K562 (cell line): ENCODE measurements at regions not wholly inside any gene's neighbourhood (a gene's known extent, or its start where the extent isn't known, plus 50 kb on each side); places are given as distances from the start of the nearest gene placed in this dataset.

Experiments used
- ATAC-seq: fragments of 200-7000 bp; cut with Tn5 transposase; 3 replicates; pipeline ENCODE4 v1.9.1; 2020; ENCODE audit warnings: moderate library complexity
- BruUV-seq: library from RNA; stranded (reverse); fragments of 400-500 nt; replicated peaks from 2 replicates; lab custom pipeline; 2021; lab: Mats Ljungman, UMichigan
- CTCF ChIA-PET: fragments of 300-600 bp; formaldehyde crosslinking; extraction: SDS; loops from one replicate; lab custom pipeline; 2021; ENCODE audit warnings: low intra/inter-chr PET ratio; lab: Yijun Ruan, JAX
- POLR2A ChIA-PET: fragments of 300-600, 350-650 bp; sonication (Branson Sonifier 250); formaldehyde crosslinking; extraction: SDS; loops from one replicate; lab custom pipeline; 2021; ENCODE audit warnings: antibody characterized with exemption, inconsistent platforms; lab: Yijun Ruan, JAX
- DNase-seq, 4 experiments: peaks; one replicate each; pipeline versions ENCODE4 v3.0.0 to v3.0.0-alpha.2; 2011 to 2018; ENCODE audit warnings: low spot score in 3 of 4, mixed read lengths in 3 of 4; ENCODE audit errors: extremely low read depth in 1 of 4
- FAIRE-seq: peaks from 2 replicates; lab custom pipeline; 2011; peaks lifted over from hg19 to GRCh38; lab: Jason Lieb, UNC
- H2AFZ ChIP-seq: 2 replicates; pipeline ENCODE4 v1.6.0; 2011; ENCODE audit warnings: low read depth, low read length, control low read depth, inconsistent platforms
- H3K27ac ChIP-seq: fragments of 200-600 bp; 3 replicates; pipeline ENCODE4 v1.8.0; 2011; ENCODE audit warnings: low read depth, mild to moderate bottlenecking, control low read depth, inconsistent platforms, low read length, moderate library complexity, mixed read lengths; ENCODE audit errors: extremely low read depth
- H3K27me3 ChIP-seq, 2 experiments: fragments of 300-600 bp in 1 of 2; 2 replicates in 1 of 2; 3 replicates in 1 of 2; pipeline versions ENCODE4 v1.6.0 to v1.8.0; 2011; ENCODE audit warnings: inconsistent platforms in 2 of 2, low read length in 2 of 2, mild to moderate bottlenecking in 1 of 2, mixed read lengths in 1 of 2, moderate library complexity in 1 of 2; ENCODE audit not compliant: control insufficient read depth in 2 of 2, insufficient read depth in 2 of 2
- H3K36me3 ChIP-seq: fragments of 300-600 bp; 3 replicates; pipeline ENCODE4 v1.8.0; 2011; ENCODE audit warnings: mild to moderate bottlenecking, low read length, inconsistent platforms; ENCODE audit not compliant: control insufficient read depth, insufficient read depth
- H3K4me1 ChIP-seq, 2 experiments: fragments of 200-600 bp in 1 of 2; replicated peaks in 1 of 2; 2 replicates in 1 of 2; 3 replicates in 1 of 2; pipeline versions ENCODE4 v1.5.1 to v1.8.0; 2011; ENCODE audit warnings: inconsistent platforms in 2 of 2, low read length in 2 of 2, mild to moderate bottlenecking in 1 of 2, mixed read lengths in 1 of 2, moderate library complexity in 1 of 2; ENCODE audit not compliant: control insufficient read depth in 2 of 2, insufficient read depth in 2 of 2
- H3K4me2 ChIP-seq: 2 replicates; pipeline ENCODE4 v1.6.1; 2011; ENCODE audit warnings: low read length, control low read depth, inconsistent platforms, mixed read lengths; ENCODE audit not compliant: insufficient read depth
- H3K4me3 ChIP-seq: fragments of 200-600 bp; sonication (generic), shearing (Covaris generic); 2 replicates; pipeline ENCODE4 v1.5.1; 2016; ENCODE audit warnings: control low read depth, inconsistent platforms
- H3K79me2 ChIP-seq: fragments of 200-600 bp; 3 replicates; pipeline ENCODE4 v1.8.0; 2011; ENCODE audit warnings: low read length, inconsistent platforms; ENCODE audit not compliant: control insufficient read depth, insufficient read depth
- H3K9ac ChIP-seq, 2 experiments: 2 replicates each; pipeline versions ENCODE4 v1.6.0 to v1.6.1; 2011; ENCODE audit warnings: low read depth in 2 of 2, low read length in 2 of 2, control low read depth in 1 of 2, inconsistent platforms in 1 of 2, mild to moderate bottlenecking in 1 of 2, mixed read lengths in 1 of 2; ENCODE audit not compliant: insufficient read depth in 1 of 2
- H3K9me1 ChIP-seq: one replicate; pipeline ENCODE4 v1.6.0; 2011; ENCODE audit warnings: inconsistent platforms, mild to moderate bottlenecking, low read length, moderate library complexity; ENCODE audit not compliant: control insufficient read depth, insufficient read depth
- H3K9me3 ChIP-seq: replicated peaks from 2 replicates; pipeline ENCODE4 v1.5.1; 2011; ENCODE audit warnings: low read depth, low read length, inconsistent platforms; ENCODE audit not compliant: control insufficient read depth, insufficient read depth
- H4K20me1 ChIP-seq: replicated peaks from 2 replicates; pipeline ENCODE4 v1.6.1; 2011; ENCODE audit warnings: low read length, inconsistent platforms, mixed read lengths; ENCODE audit not compliant: control insufficient read depth, insufficient read depth
- EGR1 ChIP-seq: fragments of 450-650 bp; conservative IDR thresholded peaks from 2 replicates; pipeline ENCODE4 v1.6.1; 2017; ENCODE audit warnings: mild to moderate bottlenecking
- EP300 ChIP-seq: IDR thresholded peaks from 2 replicates; pipeline ENCODE4 v1.6.1; 2012; ENCODE audit warnings: low read length, improper control_type of control experiment
- ESRRB ChIP-seq: fragments of 250-450 bp; sonication (Bioruptor Pico); IDR thresholded peaks from 2 replicates; pipeline ENCODE4 v1.5.0; 2020; ENCODE audit warnings: mild to moderate bottlenecking, moderate library complexity, borderline replicate concordance
- FOXJ2 ChIP-seq: fragments of 200-800 bp; sonication (Bioruptor generic); IDR thresholded peaks from 2 replicates; pipeline ENCODE4 v1.6.1; 2016; ENCODE audit warnings: missing genetic modification characterization, missing compliant biosample characterization
- HDAC1 ChIP-seq, 2 experiments: fragments of 450-650 bp; IDR thresholded peaks; 2 replicates each; pipeline ENCODE4 v1.6.1; 2016 to 2017; ENCODE audit warnings: inconsistent platforms in 1 of 2, mild to moderate bottlenecking in 1 of 2, moderate library complexity in 1 of 2
- KAT2B ChIP-seq: IDR thresholded peaks from one replicate; pipeline ENCODE4 v1.6.1; 2012; ENCODE audit warnings: low read depth, mild to moderate bottlenecking, control low read depth, inconsistent platforms, low read length, moderate library complexity
- LEF1 ChIP-seq: fragments of 450-650 bp; IDR thresholded peaks from 2 replicates; pipeline ENCODE4 v1.6.1; 2016; ENCODE audit warnings: mild to moderate bottlenecking
- MEIS2 ChIP-seq: fragments of 450-650 bp; IDR thresholded peaks from 2 replicates; pipeline ENCODE4 v1.6.1; 2014; ENCODE audit warnings: mild to moderate bottlenecking; ENCODE audit not compliant: partially characterized antibody
- NFE2L1 ChIP-seq: fragments of 450-650 bp; IDR thresholded peaks from 2 replicates; pipeline ENCODE4 v1.6.1; 2016; ENCODE audit warnings: missing genetic modification characterization, low read depth, mild to moderate bottlenecking, missing compliant biosample characterization, moderate library complexity, borderline replicate concordance
- NONO ChIP-seq, 2 experiments: fragments of 200-400 bp in 1 of 2; fragments of 450-650 bp in 1 of 2; formaldehyde crosslinking in 1 of 2; IDR thresholded peaks; 2 replicates each; pipeline ENCODE4 v1.6.1; 2017; ENCODE audit warnings: low read depth in 2 of 2, mild to moderate bottlenecking in 2 of 2, moderate library complexity in 2 of 2, low read length in 1 of 2
- POLR2A ChIP-seq: fragments of 450-650 bp; conservative IDR thresholded peaks from 2 replicates; pipeline ENCODE4 v1.6.1; 2016
- RBM22 ChIP-seq: fragments of 200-400 bp; formaldehyde crosslinking; IDR thresholded peaks from 2 replicates; pipeline ENCODE4 v1.6.1; 2018; ENCODE audit warnings: low read length, low read depth; ENCODE audit not compliant: poor library complexity, severe bottlenecking
- SRSF3 ChIP-seq: fragments of 200-400 bp; formaldehyde crosslinking; IDR thresholded peaks from 2 replicates; pipeline ENCODE4 v1.6.1; 2016; ENCODE audit warnings: mild to moderate bottlenecking, low read length, moderate library complexity; ENCODE audit not compliant: insufficient read depth
- ZC3H4 ChIP-seq: sonication (generic); formaldehyde crosslinking; IDR thresholded peaks from 2 replicates; pipeline ENCODE4 v1.9.0; 2021; ENCODE audit warnings: missing genetic modification reagents, borderline replicate concordance
- ZNF224 ChIP-seq: sonication (generic); formaldehyde crosslinking; IDR thresholded peaks from 2 replicates; pipeline ENCODE4 v1.8.0; 2022; ENCODE audit warnings: mild to moderate bottlenecking, missing genetic modification reagents
- ZNF354B ChIP-seq: fragments of 250-450 bp; sonication (Bioruptor Pico); IDR thresholded peaks from 2 replicates; pipeline ENCODE4 v1.4.0; 2020
- ZNF41 ChIP-seq: fragments of 250-450 bp; sonication (Bioruptor Pico); conservative IDR thresholded peaks from 2 replicates; pipeline ENCODE4 v1.4.0; 2020; ENCODE audit warnings: mild to moderate bottlenecking
- ZNF77 ChIP-seq: fragments of 250-450 bp; sonication (Bioruptor Pico); IDR thresholded peaks from 2 replicates; pipeline ENCODE4 v1.5.0; 2020
- WGBS: fragments of 100-300 bp; shearing (Covaris generic); methylation state at CpG from one replicate; pipeline ENCODE4 v1.1.6; 2016; ENCODE audit warnings: low coverage, mixed read lengths; ENCODE audit not compliant: insufficient coverage; ENCODE audit errors: missing lambda C conversion rate; 5-methylcytosine and 5-hydroxymethylcytosine counted together
- in situ Hi-C: fragments of 300-500 bp; cut with MboI; formaldehyde crosslinking; loops from 4 replicates; pipeline ENCODE4 v1.15.0; 2018; ENCODE audit warnings: inconsistent platforms, mixed read lengths
- intact Hi-C: fragments of 100-400 bp; cut with micrococcal nuclease; formaldehyde crosslinking; loops from 2 replicates; pipeline ENCODE4 v1.14.2; 2022
- TF ChIP-seq, protein P1 (sequence below): IDR thresholded peaks from 2 replicates; pipeline ENCODE4 v1.6.1; 2011; ENCODE audit warnings: borderline replicate concordance, low read depth, mild to moderate bottlenecking, moderate library complexity, low read length; ENCODE audit not compliant: insufficient read depth, poor library complexity, severe bottlenecking

DNA sequence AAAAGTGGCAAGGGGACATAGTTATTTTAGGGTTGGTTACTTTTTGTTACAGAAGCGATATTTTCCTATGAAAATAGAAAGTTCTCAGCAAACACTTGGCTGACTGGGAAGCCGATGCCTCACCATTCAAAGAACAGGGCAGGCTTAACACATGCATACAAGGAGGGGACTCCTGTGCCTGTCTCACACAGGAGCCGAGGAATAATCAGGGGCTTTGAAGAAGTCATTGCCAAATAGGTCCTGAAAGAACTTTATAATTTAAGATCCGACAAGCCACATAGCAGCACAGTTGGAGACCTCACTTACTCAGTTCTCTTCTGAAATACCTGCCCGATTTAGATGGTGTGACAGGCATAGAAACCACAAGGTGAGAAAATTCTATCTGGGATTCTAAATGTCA, 389.8 kb downstream of the EMP1 start:
- Histone ChIP-seq H3K4me2 (no peak overlapping the region), H2AFZ (no peak overlapping the region), H4K20me1 (no peaks in the 10 kb centered on the region), H3K27me3 (no peaks in the 10 kb centered on the region), H3K27ac (no peak overlapping the region), H3K9ac (no peak overlapping the region), H3K9me1 (no peaks in the 10 kb centered on the region), H3K79me2 (no peaks in the 10 kb centered on the region), H3K9me3 (no peaks in the 10 kb centered on the region), H3K4me3 (no peak overlapping the region), H3K4me1 (no peaks in the 10 kb centered on the region), H3K36me3 (no peaks in the 10 kb centered on the region)
- no peak for DNase-seq
- no TSS peak for BruUV-seq
- no peak for TF ChIP-seq KAT2B
- TF ChIP-seq ZNF354B, result no peak
- TF ChIP-seq EGR1, result no peak
- no peak for TF ChIP-seq ESRRB (CRISPR knock-in tag)
- no peak for TF ChIP-seq ZNF224
- TF ChIP-seq RBM22, result no peak
- no peak for TF ChIP-seq FOXJ2 (tag)
- TF ChIP-seq MEIS2, result no peak
- WGBS, result 0% methylated on average over 5 of the region's 5 CpGs
- POLR2A ChIA-PET, result no interaction called here
- ATAC-seq, result no peak
- in situ Hi-C loops (no loop called here), intact Hi-C loops (no loop called here)
- FAIRE-seq, result no peak
- CTCF ChIA-PET, result no interaction called here

DNA sequence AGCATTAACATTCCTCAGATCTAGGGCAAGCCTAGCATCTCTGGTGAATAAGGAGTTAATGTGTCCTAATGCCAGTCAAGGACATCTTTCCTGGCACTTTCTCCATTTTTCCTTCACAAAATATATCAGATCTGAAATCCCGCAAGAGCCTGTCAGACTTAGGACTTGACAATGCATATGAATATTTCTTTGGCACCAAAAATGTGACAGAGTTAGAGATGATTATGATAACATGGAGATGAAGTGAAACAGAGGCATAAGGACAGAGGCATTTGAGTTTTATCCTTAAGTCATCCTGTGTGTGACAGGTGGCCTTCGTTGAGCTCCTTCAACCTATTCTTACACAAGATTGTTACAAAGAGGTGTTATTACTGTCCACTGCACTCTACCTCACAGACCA, 388.0 kb downstream of the EMP1 start:
- no peak overlapping the region for H3K4me3 ChIP-seq
- no peak for DNase-seq
- no peaks in the 10 kb centered on the region for H3K27me3 ChIP-seq
- 0% methylated on average over 2 of the region's 2 CpGs for WGBS
- POLR2A ChIA-PET, result no interaction called here
- no peak overlapping the region for H3K4me2 ChIP-seq
- no peaks in the 10 kb centered on the region for H4K20me1 ChIP-seq
- no peak for ATAC-seq
- BruUV-seq, result no TSS peak
- in situ Hi-C loops (no loop called here), intact Hi-C loops (no loop called here)
- H3K9me1 ChIP-seq, result no peaks in the 10 kb centered on the region
- no peaks in the 10 kb centered on the region for H3K4me1 ChIP-seq
- H3K27ac ChIP-seq, result no peak overlapping the region
- H3K9ac ChIP-seq, result no peak overlapping the region
- H3K36me3 ChIP-seq, result no peaks in the 10 kb centered on the region
- CTCF ChIA-PET, result no interaction called here
- no peak overlapping the region for H2AFZ ChIP-seq
- H3K9me3 ChIP-seq, result no peaks in the 10 kb centered on the region
- no peaks in the 10 kb centered on the region for H3K79me2 ChIP-seq
- FAIRE-seq, result no peak
- TF ChIP-seq ZNF41 (CRISPR knock-in tag) (no peak), NFE2L1 (tag) (no peak), EP300 (no peak), SRSF3 (no peak), NONO (IDR thresholded peaks at IDR 0.05; ENCODE audit: low read depth in 2 of 2, low read length in 1 of 2) (no peak), ZNF77 (CRISPR knock-in tag) (no peak), POLR2A (no peak), ZC3H4 (CRISPR knock-in tag) (no peak), HDAC1 (IDR thresholded peaks at IDR 0.05) (no peak), LEF1 (no peak)
- TF ChIP-seq, protein P1, sequence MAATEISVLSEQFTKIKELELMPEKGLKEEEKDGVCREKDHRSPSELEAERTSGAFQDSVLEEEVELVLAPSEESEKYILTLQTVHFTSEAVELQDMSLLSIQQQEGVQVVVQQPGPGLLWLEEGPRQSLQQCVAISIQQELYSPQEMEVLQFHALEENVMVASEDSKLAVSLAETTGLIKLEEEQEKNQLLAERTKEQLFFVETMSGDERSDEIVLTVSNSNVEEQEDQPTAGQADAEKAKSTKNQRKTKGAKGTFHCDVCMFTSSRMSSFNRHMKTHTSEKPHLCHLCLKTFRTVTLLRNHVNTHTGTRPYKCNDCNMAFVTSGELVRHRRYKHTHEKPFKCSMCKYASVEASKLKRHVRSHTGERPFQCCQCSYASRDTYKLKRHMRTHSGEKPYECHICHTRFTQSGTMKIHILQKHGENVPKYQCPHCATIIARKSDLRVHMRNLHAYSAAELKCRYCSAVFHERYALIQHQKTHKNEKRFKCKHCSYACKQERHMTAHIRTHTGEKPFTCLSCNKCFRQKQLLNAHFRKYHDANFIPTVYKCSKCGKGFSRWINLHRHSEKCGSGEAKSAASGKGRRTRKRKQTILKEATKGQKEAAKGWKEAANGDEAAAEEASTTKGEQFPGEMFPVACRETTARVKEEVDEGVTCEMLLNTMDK, result no peak
